Endothelial cell of umbilical vein (primary cell): ENCODE measurements at regions not wholly inside any gene's neighbourhood (a gene's known extent, or its start where the extent isn't known, plus 50 kb on each side); places are given as distances from the start of the nearest gene placed in this dataset.

Experiments
- CTCF ChIP-seq, 2 donors: IDR thresholded peaks; 1 replicate in 1 of 2; 2 replicates in 1 of 2; pipeline ENCODE4 v1.5.1; 2011; ENCODE audit warnings: low read length in 2 of 2, mild to moderate bottlenecking in 2 of 2, moderate library complexity in 2 of 2, control low read depth in 1 of 2, inconsistent platforms in 1 of 2, low read depth in 1 of 2; ENCODE audit not compliant: insufficient read depth in 1 of 2; ENCODE audit errors: extremely low read depth in 1 of 2
- EZH2 ChIP-seq: IDR thresholded peaks from 2 replicates; pipeline ENCODE4 v1.6.1; 2012; ENCODE audit warnings: borderline replicate concordance, low read depth, mild to moderate bottlenecking, moderate library complexity, low read length, inconsistent platforms; ENCODE audit not compliant: severe bottlenecking
- FOS ChIP-seq: IDR thresholded peaks from 2 replicates; pipeline ENCODE4 v1.6.1; 2011; ENCODE audit warnings: mild to moderate bottlenecking, low read length, moderate library complexity, borderline replicate concordance; ENCODE audit not compliant: insufficient read depth
- JUN ChIP-seq: IDR thresholded peaks from 2 replicates; pipeline ENCODE4 v1.6.1; 2011; ENCODE audit warnings: borderline replicate concordance, low read depth; ENCODE audit not compliant: insufficient read length, insufficient read depth
- MYC ChIP-seq: IDR thresholded peaks from one replicate; pipeline ENCODE4 v1.6.1; 2011; ENCODE audit warnings: mild to moderate bottlenecking, low read depth, low read length
- POLR2A ChIP-seq: IDR thresholded peaks from 2 replicates; pipeline ENCODE4 v1.6.1; 2012; ENCODE audit warnings: low read depth, mild to moderate bottlenecking, control low read depth, low read length
- POLR2AphosphoS5 ChIP-seq: IDR thresholded peaks from 2 replicates; pipeline ENCODE4 v1.6.1; 2012; ENCODE audit warnings: low read depth, mild to moderate bottlenecking, control low read depth, low read length, moderate library complexity; ENCODE audit not compliant: insufficient read depth

- TF ChIP-seq POLR2A, result no peak
- TF ChIP-seq CTCF (IDR thresholded peaks at IDR 0.05; ENCODE audit: extremely low read depth in 1 of 2, insufficient read depth in 1 of 2, low read depth in 1 of 2, low read length in 2 of 2), result no peak
- TF ChIP-seq POLR2AphosphoS5, result no peak
- no peak for TF ChIP-seq FOS
- no peak for TF ChIP-seq EZH2
- no peak for TF ChIP-seq JUN
- no peak for TF ChIP-seq MYC
Measured at GRCh38 chr15:48012191-48012590, 108.6 kb upstream of the SLC24A5 start.
